ENCODE measurements at regions not wholly inside any gene's neighbourhood (a gene's known extent, or its start where the extent isn't known, plus 50 kb on each side); places are given as distances from the start of the nearest gene placed in this dataset.
"Not testable (repeated sequence)": the region's sequence is repeated elsewhere in the genome, so short reads cannot be mapped to it uniquely, and the experiment has no call there.

- no peak for TF ChIP-seq CTCF (IDR thresholded peaks at IDR 0.05; ENCODE audit: insufficient read depth, low read depth, low read length)
- DNase-seq (ENCODE audit: low read depth) = no peak
- Histone ChIP-seq H3K27me3 (ENCODE audit: control insufficient read depth, insufficient read depth, low read length) (peaks cover 4% of the 10 kb centered on the region), H3K4me3 (ENCODE audit: low read depth, low read length) (no peak overlapping the region), H3K36me3 (ENCODE audit: control insufficient read depth, insufficient read depth, low read length) (no peaks in the 10 kb centered on the region)
- POLR2A ChIA-PET = no interaction called here
- CTCF ChIA-PET = no interaction called here
Measured at GRCh38 chr2:236782938-236783337, 213.3 kb downstream of the ACKR3 start.

- Histone ChIP-seq H3K27me3 (ENCODE audit: control insufficient read depth, insufficient read depth, low read length) (peaks cover 4% of the 10 kb centered on the region), H3K4me3 (ENCODE audit: low read depth, low read length) (no peak overlapping the region), H3K36me3 (ENCODE audit: control insufficient read depth, insufficient read depth, low read length) (no peaks in the 10 kb centered on the region)
- ChIA-PET CTCF (no interaction called here), POLR2A (no interaction called here)
- DNase-seq (ENCODE audit: low read depth) = no peak
- no peak for TF ChIP-seq CTCF (IDR thresholded peaks at IDR 0.05; ENCODE audit: insufficient read depth, low read depth, low read length)
Measured at GRCh38 chr2:236783417-236784020, 213.9 kb downstream of the ACKR3 start.

GRCh38 chr2:236785611-236786057 lies 216.0 kb downstream of the ACKR3 start:
- CTCF ChIA-PET = interaction anchor here (1.1 to 1.2 kb wide), 2 partner anchors 9 to 14 kb away, joined by 3 read pairs; no protein-coding TSS in a partner anchor
- no peak for DNase-seq (ENCODE audit: low read depth)
- H3K36me3 ChIP-seq (ENCODE audit: control insufficient read depth, insufficient read depth, low read length) = no peaks in the 10 kb centered on the region
- POLR2A ChIA-PET = no interaction called here
- peaks cover 12% of the 10 kb centered on the region for H3K27me3 ChIP-seq (ENCODE audit: control insufficient read depth, insufficient read depth, low read length)
- H3K4me3 ChIP-seq (ENCODE audit: low read depth, low read length) = no peak overlapping the region
- TF ChIP-seq CTCF (IDR thresholded peaks at IDR 0.05; ENCODE audit: insufficient read depth, low read depth, low read length) = no peak

- H3K36me3 ChIP-seq (ENCODE audit: control insufficient read depth, insufficient read depth, low read length) = no peaks in the 10 kb centered on the region
- POLR2A ChIA-PET = no interaction called here
- CTCF ChIA-PET = no interaction called here
- H3K27me3 ChIP-seq (ENCODE audit: control insufficient read depth, insufficient read depth, low read length) = peaks cover 9% of the 10 kb centered on the region
- H3K4me3 ChIP-seq (ENCODE audit: low read depth, low read length) = no peak overlapping the region
- TF ChIP-seq CTCF (IDR thresholded peaks at IDR 0.05; ENCODE audit: insufficient read depth, low read depth, low read length) = no peak
- DNase-seq (ENCODE audit: low read depth) = no peak
Measured at GRCh38 chr2:236786751-236787150, 217.1 kb downstream of the ACKR3 start.

GRCh38 chr2:236787376-236787775 lies 217.8 kb downstream of the ACKR3 start:
- POLR2A ChIA-PET; DNase-seq (ENCODE audit: low read depth); H3K36me3 ChIP-seq (ENCODE audit: control insufficient read depth, insufficient read depth, low read length); CTCF ChIA-PET; H3K4me3 ChIP-seq (ENCODE audit: low read depth, low read length): not testable (repeated sequence)
- H3K27me3 ChIP-seq (ENCODE audit: control insufficient read depth, insufficient read depth, low read length) = peaks cover 12% of the 10 kb centered on the region

GRCh38 chr2:236787885-236788284 lies 218.3 kb downstream of the ACKR3 start:
- peaks cover 12% of the 10 kb centered on the region for H3K27me3 ChIP-seq (ENCODE audit: control insufficient read depth, insufficient read depth, low read length)
- ChIA-PET CTCF (no interaction called here), POLR2A (no interaction called here)
- no peak for DNase-seq (ENCODE audit: low read depth)
- H3K4me3 ChIP-seq (ENCODE audit: low read depth, low read length) = no peak overlapping the region
- no peaks in the 10 kb centered on the region for H3K36me3 ChIP-seq (ENCODE audit: control insufficient read depth, insufficient read depth, low read length)
- no peak for TF ChIP-seq CTCF (IDR thresholded peaks at IDR 0.05; ENCODE audit: insufficient read depth, low read depth, low read length)
